GM21390 (cell line): ENCODE measurements at regions not wholly inside any gene's neighbourhood (a gene's known extent, or its start where the extent isn't known, plus 50 kb on each side); places are given as distances from the start of the nearest gene placed in this dataset.

Source experiments
- ATAC-seq: cut with Tn5 transposase; IDR thresholded peaks from one replicate; pipeline ENCODE4 v1.9.1; 2021; ENCODE audit not compliant: unreplicated experiment

GRCh38 chr3:88535563-88535962, 385.8 kb downstream of the C3orf38 start:
- no peak for ATAC-seq

DNA sequence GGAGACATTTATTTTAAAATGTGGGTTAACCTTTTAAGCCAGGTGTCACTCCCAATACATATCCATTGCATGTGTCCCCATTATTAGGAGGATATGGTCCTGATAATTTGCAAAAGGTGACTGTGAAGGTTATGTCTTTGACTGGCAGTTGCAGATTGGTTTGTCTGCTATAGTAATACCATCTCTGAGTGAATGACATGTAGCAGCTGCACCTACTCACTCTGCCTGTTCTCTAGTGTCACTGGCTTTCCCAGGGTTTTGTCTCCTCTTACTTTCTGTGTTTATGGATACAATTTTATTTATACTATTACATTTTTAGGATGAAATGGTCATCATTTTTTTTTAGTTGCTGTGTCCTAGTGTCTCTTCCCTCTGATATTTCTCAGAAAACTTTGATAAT, 393.2 kb downstream of the C3orf38 start:
- no peak for ATAC-seq

- ATAC-seq: no peak
These were observed 422.7 kb downstream of the C3orf38 start for GRCh38 chr3:88572450-88572849.

DNA sequence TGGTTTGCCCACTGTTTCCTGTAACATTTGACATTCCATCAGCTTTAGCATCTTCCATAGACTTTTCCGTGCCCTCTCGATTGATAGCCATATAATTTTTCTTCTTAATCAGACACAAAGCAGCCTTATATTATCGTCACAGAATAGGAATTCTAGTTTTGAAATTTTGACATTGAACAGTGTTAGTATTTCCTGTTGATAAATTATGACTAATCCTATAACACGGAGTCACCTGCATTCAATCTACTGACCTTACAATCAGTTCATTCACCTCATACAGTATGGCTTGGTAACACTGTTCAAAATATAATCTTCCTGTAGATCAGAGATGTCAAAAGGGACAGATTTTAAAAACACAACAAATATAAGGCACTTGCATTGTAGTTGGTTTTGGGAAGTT, 423.7 kb downstream of the C3orf38 start:
- ATAC-seq: no peak

GRCh38 chr3:88574146-88574545, 424.4 kb downstream of the C3orf38 start:
- ATAC-seq: no peak

- ATAC-seq: no peak
These were observed 434.7 kb downstream of the C3orf38 start for GRCh38 chr3:88584451-88584850.

DNA sequence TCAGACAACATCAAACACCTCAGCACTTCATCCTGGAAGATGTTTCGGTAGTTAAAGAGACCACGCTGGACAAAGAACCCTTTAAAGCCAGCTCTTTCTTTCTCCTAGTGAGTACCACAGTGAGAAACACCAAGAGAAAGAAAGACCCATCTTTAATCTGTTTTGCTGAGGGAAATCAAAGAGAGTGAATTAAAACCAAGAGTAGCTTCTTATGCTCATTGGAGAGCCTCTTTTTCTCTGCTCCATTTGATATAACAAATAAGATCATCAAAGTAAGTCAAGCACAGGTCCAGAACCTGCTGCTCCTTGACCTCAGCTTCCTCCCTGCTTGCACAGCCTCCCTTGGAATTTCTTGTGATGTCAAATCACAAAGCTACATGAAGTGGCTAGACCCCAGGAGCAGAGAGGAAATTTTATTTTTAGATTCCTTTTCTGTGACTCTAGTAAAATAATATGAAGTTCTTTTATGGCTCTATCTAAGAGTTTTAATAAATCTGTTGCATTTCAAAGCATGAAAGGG, 436.4 kb downstream of the C3orf38 start:
- ATAC-seq: no peak

DNA sequence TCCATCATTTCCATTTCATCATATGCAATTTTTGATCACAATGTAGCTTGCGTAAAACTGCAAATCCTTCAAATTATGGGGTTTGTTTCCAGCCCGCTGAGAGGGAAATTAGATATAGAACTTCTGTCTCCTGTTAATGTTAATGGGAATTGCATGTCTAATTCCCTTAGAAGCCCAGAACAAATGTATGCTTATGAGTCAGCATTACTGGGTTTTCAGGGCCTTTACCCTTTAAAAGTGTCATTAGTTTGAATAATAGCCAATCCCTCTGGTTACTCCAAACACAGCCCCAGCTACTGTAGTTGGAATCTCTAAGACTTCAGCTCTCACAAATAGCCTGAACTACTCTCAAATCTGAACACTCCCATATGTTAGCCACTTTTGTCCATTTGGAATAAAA, 439.4 kb downstream of the C3orf38 start:
- ATAC-seq: no peak

- ATAC-seq: no peak
These were observed 445.3 kb downstream of the C3orf38 start for GRCh38 chr3:88595026-88595425.

- no peak for ATAC-seq
These were observed 446.7 kb downstream of the C3orf38 start for GRCh38 chr3:88596451-88596850.

GRCh38 chr3:88610820-88611219, 461.1 kb downstream of the C3orf38 start:
- ATAC-seq: no peak

GRCh38 chr3:88611826-88612326, 462.1 kb downstream of the C3orf38 start:
- no peak for ATAC-seq

DNA sequence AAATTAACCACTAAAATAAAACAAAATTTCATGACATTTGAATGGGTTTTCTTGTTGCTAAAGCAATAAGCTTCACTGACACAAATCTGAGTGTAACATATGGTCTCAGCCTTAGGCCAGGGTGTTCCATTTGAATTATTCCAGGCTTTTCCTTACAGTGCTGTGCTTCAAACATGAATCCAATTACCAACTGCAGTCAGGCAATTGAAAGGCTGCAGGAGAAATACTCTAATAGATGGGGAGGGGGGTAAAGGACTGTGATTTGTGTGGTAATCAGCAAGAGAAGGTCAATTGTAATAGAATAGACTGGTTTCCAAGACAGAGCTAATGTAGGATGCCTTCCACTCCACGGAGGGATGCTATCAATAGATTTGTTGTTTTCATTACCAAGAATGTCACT, 466.7 kb downstream of the C3orf38 start:
- ATAC-seq: no peak

DNA sequence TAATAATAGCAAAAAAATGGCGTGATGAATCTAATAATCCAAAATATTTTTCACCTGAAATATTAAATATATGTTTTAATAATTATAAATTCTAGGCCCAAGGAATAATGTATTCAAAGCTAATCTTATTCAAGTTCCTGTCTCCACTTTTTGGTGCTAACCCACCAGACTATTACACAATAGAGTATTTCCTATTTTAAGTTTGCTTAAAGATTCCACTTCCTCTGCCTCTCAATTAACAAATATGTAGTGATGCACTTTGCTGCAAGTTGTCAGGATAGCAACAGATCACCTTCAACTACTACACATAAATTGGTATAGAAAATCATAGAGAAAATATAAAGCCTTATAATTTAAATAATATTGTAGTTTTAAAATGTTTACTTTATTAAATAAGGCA, 467.5 kb downstream of the C3orf38 start:
- no peak for ATAC-seq

GRCh38 chr3:88618021-88618645, 468.4 kb downstream of the C3orf38 start:
- ATAC-seq: no peak

DNA sequence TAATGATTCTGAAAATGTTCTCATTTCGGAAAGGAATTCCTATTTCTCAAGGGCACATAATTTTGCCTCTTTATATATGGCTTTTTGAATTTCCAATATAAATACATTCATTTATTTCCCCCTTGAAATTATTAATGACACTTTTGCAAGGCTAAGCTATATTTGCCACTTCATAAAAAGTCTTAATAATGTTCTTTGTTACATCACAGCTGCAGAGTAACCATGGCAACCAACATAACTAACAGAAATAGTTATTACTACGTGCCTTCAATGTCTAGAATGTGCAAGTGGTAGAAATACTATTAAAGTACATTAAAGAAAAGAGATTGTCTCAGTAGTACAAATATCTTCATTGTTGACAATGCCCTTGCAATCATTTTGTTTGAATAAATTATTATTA, 471.8 kb downstream of the C3orf38 start:
- ATAC-seq: no peak

- no peak for ATAC-seq
These were observed 473.9 kb downstream of the C3orf38 start for GRCh38 chr3:88623709-88624108.

DNA sequence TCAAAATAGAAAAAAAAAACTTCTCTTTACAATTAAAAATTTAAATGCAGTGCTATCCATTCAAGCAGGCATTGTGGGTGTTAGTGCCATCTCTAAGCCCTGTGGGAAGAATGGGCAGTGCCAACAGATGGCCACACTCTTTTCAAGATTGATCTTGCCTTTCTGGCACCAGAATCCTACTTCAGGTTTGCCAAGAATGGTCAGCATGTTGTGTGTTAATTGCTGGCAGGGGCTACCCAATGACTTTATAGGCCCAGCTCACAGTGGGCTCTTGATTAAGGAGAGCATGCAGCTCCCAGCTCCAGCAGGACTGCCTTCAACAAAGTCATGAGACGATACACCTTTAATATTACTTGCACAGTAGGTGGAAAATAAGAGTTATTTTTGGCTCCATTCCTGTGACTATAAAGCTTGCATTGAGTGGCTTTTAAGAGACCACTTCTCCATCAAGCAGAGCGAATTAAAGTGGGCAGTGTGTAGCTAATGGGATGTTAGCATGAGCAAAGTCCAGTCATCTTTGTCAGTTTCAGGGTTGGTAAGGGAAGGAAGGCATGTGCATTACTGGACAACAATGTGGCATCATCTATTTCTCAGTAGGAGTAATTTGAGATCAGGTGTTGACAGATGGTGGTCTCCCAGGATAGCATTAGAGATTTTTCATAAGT, 476.8 kb downstream of the C3orf38 start:
- ATAC-seq: no peak

- ATAC-seq: no peak
These were observed 478.5 kb upstream of the EPHA3 start for GRCh38 chr3:88628901-88629300.

GRCh38 chr3:88632226-88632625, 475.2 kb upstream of the EPHA3 start:
- no peak for ATAC-seq

- no peak for ATAC-seq
These were observed 466.8 kb upstream of the EPHA3 start for GRCh38 chr3:88640581-88640980.

DNA sequence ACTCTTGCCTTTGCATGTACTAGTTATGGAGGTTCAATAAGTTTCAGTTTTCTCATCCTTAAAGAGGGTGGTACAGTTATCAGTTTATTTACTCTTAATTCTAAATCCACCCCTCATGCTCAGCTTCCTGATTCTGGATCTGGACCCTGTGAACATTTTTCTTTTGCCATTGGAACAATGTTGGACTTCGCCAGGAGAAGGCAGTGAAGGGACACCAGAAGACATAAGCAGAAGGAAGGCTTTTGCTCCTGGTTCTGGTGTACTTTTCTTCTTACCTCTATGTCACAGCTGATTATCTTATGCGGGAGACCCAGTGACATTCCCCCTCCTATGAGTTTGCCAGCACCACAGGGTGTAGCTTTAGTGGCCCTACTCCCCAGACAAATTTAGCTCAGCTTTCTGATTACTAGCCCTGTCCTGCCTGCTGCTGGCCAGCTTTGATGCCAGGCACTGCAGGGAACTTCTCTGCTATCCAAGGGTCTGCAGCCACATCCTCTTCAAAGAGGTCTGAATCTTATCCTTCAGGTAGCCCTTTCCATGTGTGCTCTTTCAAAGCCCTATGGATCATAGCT, 466.3 kb upstream of the EPHA3 start:
- no peak for ATAC-seq
